T1000 (cell line): ENCODE measurements at regions not wholly inside any gene's neighbourhood (a gene's known extent, or its start where the extent isn't known, plus 50 kb on each side); places are given as distances from the start of the nearest gene placed in this dataset.

Experiments
- DNase-seq: peaks from one replicate; lab custom pipeline; 2025; ENCODE audit warnings: mixed read lengths; lab: John Stamatoyannopoulos, UW

GRCh38 chr12:124369055-124369826 is 74.3 kb downstream of the RFLNA start:
- DNase-seq: peak; percentile 88

GRCh38 chr12:124368421-124369032 is 73.6 kb downstream of the RFLNA start:
- DNase-seq: no peak

- no peak for DNase-seq
Measured at GRCh38 chr12:124365726-124366430, 71.0 kb downstream of the RFLNA start.
